ENCODE measurements at regions not wholly inside any gene's neighbourhood (a gene's known extent, or its start where the extent isn't known, plus 50 kb on each side); places are given as distances from the start of the nearest gene placed in this dataset.

GRCh38 chr10:88168171-88169036, 305.0 kb downstream of the PTEN start:
- TF ChIP-seq ZNF571 (tag by site-specific recombination; IDR thresholded peaks at IDR 0.05) (no peak), ZNF426 (tag by site-specific recombination; IDR thresholded peaks at IDR 0.05) (no peak), CTCF (tag by site-specific recombination; IDR thresholded peaks at IDR 0.05) (no peak), PRDM1 (tag by site-specific recombination; IDR thresholded peaks at IDR 0.05) (no peak), REST (tag by site-specific recombination; IDR thresholded peaks at IDR 0.05) (no peak)
